Fibroblast of pulmonary artery (primary cell): ENCODE measurements at regions not wholly inside any gene's neighbourhood (a gene's known extent, or its start where the extent isn't known, plus 50 kb on each side); places are given as distances from the start of the nearest gene placed in this dataset.
A peak's percentile ranks its signal among the peaks of the same experiment; 100 is the strongest.

Source experiments
- DNase-seq: peaks from one replicate; pipeline ENCODE4 v3.0.0-alpha.2; 2010; ENCODE audit warnings: low read depth
- H3K4me3 ChIP-seq: replicated peaks from 2 replicates; pipeline ENCODE4 v1.5.1; 2011; ENCODE audit warnings: low read depth, mild to moderate bottlenecking, control low read depth, low read length, moderate library complexity
- CTCF ChIP-seq: IDR thresholded peaks from 2 replicates; pipeline ENCODE4 v1.5.1; 2011; ENCODE audit warnings: mild to moderate bottlenecking, control low read depth, low read length, inconsistent platforms; ENCODE audit errors: missing control alignments

GRCh38 chr3:188947401-188948280 is 224.1 kb upstream of the TPRG1 start:
- peak; percentile 36 for TF ChIP-seq CTCF
- DNase-seq = peak; percentile 100
- H3K4me3 ChIP-seq = peak overlapping the region; percentile 43

- H3K4me3 ChIP-seq = peak overlapping the region; percentile 43
- peak; percentile 99 for DNase-seq
- no peak for TF ChIP-seq CTCF
Observed at GRCh38 chr3:188948281-188948996, 223.3 kb upstream of the TPRG1 start.

GRCh38 chr3:188948997-188949389 is 222.8 kb upstream of the TPRG1 start:
- DNase-seq = no peak
- H3K4me3 ChIP-seq = no peak overlapping the region

GRCh38 chr3:188949456-188949855 is 222.3 kb upstream of the TPRG1 start:
- no peak overlapping the region for H3K4me3 ChIP-seq
- no peak for DNase-seq
- no peak for TF ChIP-seq CTCF

More at GRCh38 chr3:188948997-188949389, 222.8 kb upstream of the TPRG1 start:
- no peak for TF ChIP-seq CTCF

GRCh38 chr3:188949996-188950395 is 221.8 kb upstream of the TPRG1 start:
- DNase-seq = no peak
- no peak overlapping the region for H3K4me3 ChIP-seq
- no peak for TF ChIP-seq CTCF

GRCh38 chr3:188950832-188951489 is 220.8 kb upstream of the TPRG1 start:
- TF ChIP-seq CTCF = no peak
- peak; percentile 99 for DNase-seq
- no peak overlapping the region for H3K4me3 ChIP-seq
